ENCODE measurements at regions not wholly inside any gene's neighbourhood (a gene's known extent, or its start where the extent isn't known, plus 50 kb on each side); places are given as distances from the start of the nearest gene placed in this dataset.

- intact Hi-C loops (cut with DNase I; ENCODE audit: low total_unique reads): no loop called here
- no peak for TF ChIP-seq POLR2AphosphoS5 (IDR thresholded peaks at IDR 0.05)
- no peak for TF ChIP-seq POLR2A (IDR thresholded peaks at IDR 0.05)
- no peak for TF ChIP-seq CTCF (IDR thresholded peaks at IDR 0.05)
- H3K27me3 ChIP-seq: no peaks in the 10 kb centered on the region
- H3K4me3 ChIP-seq: no peak overlapping the region
- no peaks in the 10 kb centered on the region for H3K9me3 ChIP-seq
- no peak overlapping the region for H3K27ac ChIP-seq
- H3K4me1 ChIP-seq: no peaks in the 10 kb centered on the region
- peaks cover 5% of the 10 kb centered on the region for H3K36me3 ChIP-seq
- no peak for DNase-seq (ENCODE audit: low spot score in 2 of 2)
Measured at GRCh38 chr10:2543974-2544373, 523.4 kb upstream of the PFKP start.

GRCh38 chr10:2543142-2543886 is 524.0 kb upstream of the PFKP start:
- DNase-seq (ENCODE audit: low spot score in 2 of 2): no peak
- no peaks in the 10 kb centered on the region for H3K9me3 ChIP-seq
- intact Hi-C loops (cut with DNase I; ENCODE audit: low total_unique reads): no loop called here

GRCh38 chr10:2541176-2541575 is 526.2 kb upstream of the PFKP start:
- H3K4me3 ChIP-seq: no peak overlapping the region
- DNase-seq (ENCODE audit: low spot score in 2 of 2): no peak
- H3K9me3 ChIP-seq: no peaks in the 10 kb centered on the region
- no peaks in the 10 kb centered on the region for H3K27me3 ChIP-seq
- no peak for TF ChIP-seq POLR2A (IDR thresholded peaks at IDR 0.05)
- TF ChIP-seq POLR2AphosphoS5 (IDR thresholded peaks at IDR 0.05): no peak
- TF ChIP-seq CTCF (IDR thresholded peaks at IDR 0.05): no peak
- intact Hi-C loops (cut with DNase I; ENCODE audit: low total_unique reads): no loop called here
- H3K4me1 ChIP-seq: no peaks in the 10 kb centered on the region
- H3K36me3 ChIP-seq: no peaks in the 10 kb centered on the region
- H3K27ac ChIP-seq: no peak overlapping the region

More at GRCh38 chr10:2543142-2543886, 524.0 kb upstream of the PFKP start:
- Histone ChIP-seq H3K27me3 (no peaks in the 10 kb centered on the region), H3K36me3 (no peaks in the 10 kb centered on the region), H3K4me1 (no peaks in the 10 kb centered on the region), H3K27ac (no peak overlapping the region), H3K4me3 (no peak overlapping the region)
- TF ChIP-seq CTCF (IDR thresholded peaks at IDR 0.05) (no peak), POLR2A (IDR thresholded peaks at IDR 0.05) (no peak), POLR2AphosphoS5 (IDR thresholded peaks at IDR 0.05) (no peak)

- Histone ChIP-seq H3K27me3 (no peaks in the 10 kb centered on the region), H3K4me3 (no peak overlapping the region), H3K36me3 (no peaks in the 10 kb centered on the region), H3K9me3 (no peaks in the 10 kb centered on the region), H3K4me1 (no peaks in the 10 kb centered on the region), H3K27ac (no peak overlapping the region)
- DNase-seq (ENCODE audit: low spot score in 2 of 2): no peak
- TF ChIP-seq POLR2A (IDR thresholded peaks at IDR 0.05) (no peak), CTCF (IDR thresholded peaks at IDR 0.05) (no peak), POLR2AphosphoS5 (IDR thresholded peaks at IDR 0.05) (no peak)
- intact Hi-C loops (cut with DNase I; ENCODE audit: low total_unique reads): no loop called here
Measured at GRCh38 chr10:2529945-2530344, 537.4 kb upstream of the PFKP start.

- Histone ChIP-seq H3K4me1 (no peaks in the 10 kb centered on the region), H3K27me3 (no peaks in the 10 kb centered on the region), H3K36me3 (no peaks in the 10 kb centered on the region), H3K9me3 (no peaks in the 10 kb centered on the region), H3K4me3 (no peak overlapping the region), H3K27ac (no peak overlapping the region)
- intact Hi-C loops (cut with DNase I; ENCODE audit: low total_unique reads): no loop called here
- TF ChIP-seq POLR2A (IDR thresholded peaks at IDR 0.05) (no peak), CTCF (IDR thresholded peaks at IDR 0.05) (no peak), POLR2AphosphoS5 (IDR thresholded peaks at IDR 0.05) (no peak)
- no peak for DNase-seq (ENCODE audit: low spot score in 2 of 2)
Measured at GRCh38 chr10:2525781-2526180, 541.6 kb upstream of the PFKP start.
